HepG2 (cell line): ENCODE measurements at regions not wholly inside any gene's neighbourhood (a gene's known extent, or its start where the extent isn't known, plus 50 kb on each side); places are given as distances from the start of the nearest gene placed in this dataset.

Experiments
- ATAC-seq: fragments of 200-7000 bp; cut with Tn5 transposase; 3 replicates; pipeline ENCODE4 v1.9.1; 2020; ENCODE audit warnings: mild to moderate bottlenecking, moderate library complexity
- BruUV-seq: library from RNA; stranded (reverse); fragments of 400-500 nt; replicated peaks from 2 replicates; lab custom pipeline; 2021; lab: Mats Ljungman, UMichigan
- CTCF ChIA-PET: fragments of 300-600 bp; formaldehyde crosslinking; extraction: SDS; loops from one replicate; lab custom pipeline; 2021; ENCODE audit warnings: low total read pairs, inconsistent platforms, low intra/inter-chr PET ratio; lab: Yijun Ruan, JAX
- POLR2A ChIA-PET: fragments of 350-600 bp; sonication (Branson Sonifier 250); formaldehyde crosslinking; loops from one replicate; lab custom pipeline; 2020; ENCODE audit warnings: antibody characterized with exemption, inconsistent platforms; lab: Yijun Ruan, JAX
- DNase-seq: peaks from one replicate; pipeline ENCODE4 v3.0.0-alpha.2; 2015; ENCODE audit warnings: low spot score
- FAIRE-seq: peaks from 3 replicates; lab custom pipeline; 2011; peaks lifted over from hg19 to GRCh38; lab: Jason Lieb, UNC
- H2AFZ ChIP-seq: one replicate; pipeline ENCODE4 v1.6.1; 2011; ENCODE audit warnings: low read length, inconsistent platforms
- H3K27ac ChIP-seq: fragments of 300-600 bp; 3 replicates; pipeline ENCODE4 v1.8.0; 2011; ENCODE audit warnings: mixed run types, mild to moderate bottlenecking, mixed read lengths, low read length, inconsistent platforms; ENCODE audit not compliant: insufficient read depth; ENCODE audit errors: extremely low read length
- H3K27me3 ChIP-seq, 2 experiments: fragments of 200-600 bp in 1 of 2; 2 replicates in 1 of 2; 3 replicates in 1 of 2; pipeline versions ENCODE4 v1.6.0 to v1.8.0; 2011; ENCODE audit warnings: low read length in 2 of 2, mild to moderate bottlenecking in 2 of 2, moderate library complexity in 2 of 2, inconsistent platforms in 1 of 2; ENCODE audit not compliant: insufficient read depth in 2 of 2, control insufficient read depth in 1 of 2
- H3K36me3 ChIP-seq, 2 experiments: fragments of 200-600 bp in 1 of 2; replicated peaks in 1 of 2; 2 replicates in 1 of 2; 3 replicates in 1 of 2; pipeline versions ENCODE4 v1.5.1 to v1.8.0; 2011; ENCODE audit warnings: low read length in 2 of 2, inconsistent platforms in 1 of 2; ENCODE audit not compliant: insufficient read depth in 2 of 2, control insufficient read depth in 1 of 2
- H3K4me1 ChIP-seq: 2 replicates; pipeline ENCODE4 v1.5.1; 2012; ENCODE audit warnings: low read length, inconsistent platforms; ENCODE audit not compliant: insufficient read depth
- H3K4me2 ChIP-seq: 2 replicates; pipeline ENCODE4 v1.6.0; 2011; ENCODE audit warnings: low read depth, low read length, inconsistent platforms
- H3K4me3 ChIP-seq, 3 experiments: fragments of 200-600 bp in 1 of 3; sonication (generic), shearing (Covaris generic) in 1 of 3; replicated peaks in 1 of 3; 2 replicates each; pipeline ENCODE4 v1.5.1; 2011 to 2016; ENCODE audit warnings: low read length in 3 of 3, inconsistent platforms in 2 of 3, low read depth in 2 of 3, mild to moderate bottlenecking in 2 of 3, control low read depth in 1 of 3, mixed read lengths in 1 of 3; ENCODE audit not compliant: insufficient read depth in 1 of 3
- H3K79me2 ChIP-seq: one replicate; pipeline ENCODE4 v1.6.1; 2011; ENCODE audit warnings: low read length, inconsistent platforms; ENCODE audit not compliant: insufficient read depth
- H3K9ac ChIP-seq: 2 replicates; pipeline ENCODE4 v1.6.0; 2011; ENCODE audit warnings: mild to moderate bottlenecking, low read depth, low read length, inconsistent platforms; ENCODE audit not compliant: insufficient read depth
- H3K9me3 ChIP-seq: 2 replicates; pipeline ENCODE4 v1.5.1; 2012; ENCODE audit warnings: mild to moderate bottlenecking, low read length
- H4K20me1 ChIP-seq: 2 replicates; pipeline ENCODE4 v1.6.0; 2011; ENCODE audit warnings: inconsistent platforms, mild to moderate bottlenecking, low read length, moderate library complexity; ENCODE audit not compliant: insufficient read depth
- EED ChIP-seq: sonication (generic); formaldehyde crosslinking; IDR thresholded peaks from 2 replicates; pipeline ENCODE4 v1.5.0; 2020; ENCODE audit warnings: mild to moderate bottlenecking, missing genetic modification reagents
- FOXC1 ChIP-seq: sonication (generic); formaldehyde crosslinking; IDR thresholded peaks from 2 replicates; pipeline ENCODE4 v1.8.0; 2022; ENCODE audit warnings: mild to moderate bottlenecking, missing genetic modification reagents, borderline replicate concordance
- IRF2 ChIP-seq: IDR thresholded peaks from 2 replicates; pipeline ENCODE4 v1.6.1; 2018; ENCODE audit warnings: missing genetic modification reagents, missing compliant biosample characterization
- ZNF564 ChIP-seq: sonication (generic); formaldehyde crosslinking; IDR thresholded peaks from 2 replicates; pipeline ENCODE4 v1.8.1; 2023; ENCODE audit warnings: mild to moderate bottlenecking, missing genetic modification reagents
- ZNF577 ChIP-seq: sonication (generic); formaldehyde crosslinking; IDR thresholded peaks from 2 replicates; pipeline ENCODE4 v1.4.0; 2020; ENCODE audit warnings: mild to moderate bottlenecking, low read depth, missing genetic modification reagents, borderline replicate concordance
- ZSCAN29 ChIP-seq: sonication (generic); formaldehyde crosslinking; conservative IDR thresholded peaks from 2 replicates; pipeline ENCODE4 v1.4.0; 2020; ENCODE audit warnings: mild to moderate bottlenecking, missing genetic modification reagents
- WGBS: methylation state at CpG from one replicate; pipeline ENCODE4 v1.1.6; 2017; ENCODE audit warnings: low lambda C conversion rate; 5-methylcytosine and 5-hydroxymethylcytosine counted together
- in situ Hi-C: cut with HindIII; loops from 2 replicates; pipeline ENCODE4 v1.10.0; 2017; ENCODE audit warnings: low pct_unique_long_range_greater_than_20kb; ENCODE audit not compliant: extremely low pct_ligation_motif_present
- intact Hi-C: fragments of 100-400 bp; cut with micrococcal nuclease; formaldehyde crosslinking; loops from one replicate; pipeline ENCODE4 v1.10.0; 2022; ENCODE audit not compliant: unreplicated experiment
- TF ChIP-seq, protein P1 (sequence below): sonication (generic); formaldehyde crosslinking; IDR thresholded peaks from 2 replicates; pipeline ENCODE4 v1.5.1; 2020; ENCODE audit warnings: mild to moderate bottlenecking, missing genetic modification reagents, borderline replicate concordance
- TF ChIP-seq, protein P2 (sequence below): sonication (generic); formaldehyde crosslinking; IDR thresholded peaks from 2 replicates; pipeline ENCODE4 v1.4.0; 2020; ENCODE audit warnings: missing genetic modification reagents

DNA sequence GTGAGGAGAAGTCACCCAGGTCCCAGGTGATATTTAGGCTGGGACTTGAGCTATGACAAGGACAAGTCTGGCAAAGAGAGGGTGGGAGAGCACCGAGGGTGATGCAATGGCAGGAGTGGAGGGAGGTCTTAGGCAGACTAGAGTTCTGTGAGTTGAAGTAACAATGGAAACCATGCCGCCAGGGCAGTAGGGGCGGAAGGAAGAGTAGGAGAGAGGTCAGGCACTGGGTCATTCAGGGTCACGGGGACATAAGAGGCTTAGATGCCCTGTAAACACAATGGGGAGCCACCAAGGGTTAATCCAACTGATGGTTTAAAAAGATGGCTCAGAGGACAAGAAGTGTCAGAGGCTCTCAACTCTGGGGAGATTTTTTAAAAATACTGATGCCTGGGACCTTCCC lies 199.7 kb upstream of the LRTM1 start:
- H4K20me1 ChIP-seq, result no peaks in the 10 kb centered on the region
- no peaks in the 10 kb centered on the region for H3K9me3 ChIP-seq
- H3K4me1 ChIP-seq, result no peaks in the 10 kb centered on the region
- no peaks in the 10 kb centered on the region for H3K79me2 ChIP-seq
- no peak overlapping the region for H3K4me2 ChIP-seq
- no peaks in the 10 kb centered on the region for H3K36me3 ChIP-seq
- H3K27me3 ChIP-seq, result peaks cover 0 to 12% of the 10 kb centered on the region in 2 experiments; a peak in 1 of 5 replicates
- no peak for FAIRE-seq
- no peak overlapping the region for H2AFZ ChIP-seq
- ChIA-PET CTCF (no interaction called here), POLR2A (no interaction called here)
- ATAC-seq, result no peak
- no peak overlapping the region for H3K4me3 ChIP-seq
- no peak overlapping the region for H3K9ac ChIP-seq
- TF ChIP-seq, protein P1, sequence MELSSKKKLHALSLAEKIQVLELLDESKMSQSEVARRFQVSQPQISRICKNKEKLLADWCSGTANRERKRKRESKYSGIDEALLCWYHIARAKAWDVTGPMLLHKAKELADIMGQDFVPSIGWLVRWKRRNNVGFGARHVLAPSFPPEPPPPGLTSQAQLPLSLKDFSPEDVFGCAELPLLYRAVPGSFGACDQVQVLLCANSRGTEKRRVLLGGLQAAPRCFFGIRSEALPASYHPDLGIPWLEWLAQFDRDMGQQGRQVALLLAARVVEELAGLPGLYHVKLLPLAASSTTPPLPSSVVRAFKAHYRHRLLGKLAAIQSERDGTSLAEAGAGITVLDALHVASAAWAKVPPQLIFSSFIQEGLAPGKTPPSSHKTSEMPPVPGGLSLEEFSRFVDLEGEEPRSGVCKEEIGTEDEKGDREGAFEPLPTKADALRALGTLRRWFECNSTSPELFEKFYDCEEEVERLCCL (CRISPR knock-in tag), result no peak
- TF ChIP-seq IRF2 (no peak), ZSCAN29 (CRISPR knock-in tag) (no peak), ZNF564 (CRISPR knock-in tag) (no peak)
- no peak overlapping the region for H3K27ac ChIP-seq
- whole genome bisulfite sequencing, result 3% methylated on average over 4 of the region's 4 CpGs
- intact Hi-C loops, result no loop called here
- in situ Hi-C loops, result no loop called here
- no TSS peak for BruUV-seq
- DNase-seq, result no peak

DNA sequence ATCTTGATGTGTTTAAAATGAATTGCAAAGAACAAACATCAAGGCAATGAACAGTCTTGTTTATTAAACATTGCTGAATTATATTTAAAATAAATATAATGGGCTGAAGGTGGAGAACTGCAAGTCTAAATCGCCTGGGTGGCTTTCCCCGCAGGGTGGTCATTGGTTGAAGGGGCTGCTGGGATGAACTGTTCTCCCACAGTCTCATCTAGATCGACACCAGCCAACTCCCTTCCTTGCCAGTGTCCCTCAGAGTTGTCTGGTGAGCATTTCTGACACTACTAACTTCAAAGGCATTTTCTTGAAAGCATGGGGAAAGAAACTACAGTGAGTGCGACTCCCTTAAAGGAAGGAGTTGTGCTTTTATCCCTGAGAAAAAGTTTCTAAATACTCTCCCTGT lies 196.5 kb upstream of the LRTM1 start:
- H3K9me3 ChIP-seq, result no peaks in the 10 kb centered on the region
- no peaks in the 10 kb centered on the region for H3K36me3 ChIP-seq
- 0% methylated on average over 4 of the region's 4 CpGs for WGBS
- H4K20me1 ChIP-seq, result no peaks in the 10 kb centered on the region
- H3K79me2 ChIP-seq, result no peaks in the 10 kb centered on the region
- H2AFZ ChIP-seq, result no peak overlapping the region
- in situ Hi-C loops (no loop called here), intact Hi-C loops (no loop called here)
- no peak overlapping the region for H3K27ac ChIP-seq
- H3K4me2 ChIP-seq, result no peak overlapping the region
- no peak for ATAC-seq
- CTCF ChIA-PET, result no interaction called here
- TF ChIP-seq ZNF577 (CRISPR knock-in tag), result no peak
- TF ChIP-seq FOXC1 (CRISPR knock-in tag), result no peak
- no peak for TF ChIP-seq EED (CRISPR knock-in tag)
- TF ChIP-seq, protein P2, sequence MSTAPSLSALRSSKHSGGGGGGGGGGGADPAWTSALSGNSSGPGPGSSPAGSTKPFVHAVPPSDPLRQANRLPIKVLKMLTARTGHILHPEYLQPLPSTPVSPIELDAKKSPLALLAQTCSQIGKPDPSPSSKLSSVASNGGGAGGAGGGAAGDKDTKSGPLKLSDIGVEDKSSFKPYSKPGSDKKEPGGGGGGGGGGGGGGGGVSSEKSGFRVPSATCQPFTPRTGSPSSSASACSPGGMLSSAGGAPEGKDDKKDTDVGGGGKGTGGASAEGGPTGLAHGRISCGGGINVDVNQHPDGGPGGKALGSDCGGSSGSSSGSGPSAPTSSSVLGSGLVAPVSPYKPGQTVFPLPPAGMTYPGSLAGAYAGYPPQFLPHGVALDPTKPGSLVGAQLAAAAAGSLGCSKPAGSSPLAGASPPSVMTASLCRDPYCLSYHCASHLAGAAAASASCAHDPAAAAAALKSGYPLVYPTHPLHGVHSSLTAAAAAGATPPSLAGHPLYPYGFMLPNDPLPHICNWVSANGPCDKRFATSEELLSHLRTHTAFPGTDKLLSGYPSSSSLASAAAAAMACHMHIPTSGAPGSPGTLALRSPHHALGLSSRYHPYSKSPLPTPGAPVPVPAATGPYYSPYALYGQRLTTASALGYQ, result no peak
- TF ChIP-seq, all 625 proteins: peak for 0
- POLR2A ChIA-PET, result no interaction called here
- DNase-seq (no peak), FAIRE-seq (no peak)
- H3K4me1 ChIP-seq, result no peaks in the 10 kb centered on the region
- no TSS peak for BruUV-seq
- H3K4me3 ChIP-seq, result no peak overlapping the region
- H3K9ac ChIP-seq, result no peak overlapping the region
- peaks cover 0 to 12% of the 10 kb centered on the region in 2 experiments; a peak in 1 of 5 replicates for H3K27me3 ChIP-seq
